HEK293T (cell line): ENCODE measurements at regions not wholly inside any gene's neighbourhood (a gene's known extent, or its start where the extent isn't known, plus 50 kb on each side); places are given as distances from the start of the nearest gene placed in this dataset.

Experiments used
- CTCF ChIA-PET: fragments of 350-600 bp; formaldehyde crosslinking; extraction: SDS; loops from one replicate; lab custom pipeline; 2021; ENCODE audit warnings: antibody characterized with exemption, inconsistent platforms; lab: Yijun Ruan, JAX
- POLR2A ChIA-PET: fragments of 350-600 bp; formaldehyde crosslinking; extraction: SDS; loops from one replicate; lab custom pipeline; 2020; ENCODE audit warnings: antibody characterized with exemption, inconsistent platforms; lab: Yijun Ruan, JAX
- DNase-seq: peaks from one replicate; pipeline ENCODE4 v3.0.0; 2012; ENCODE audit warnings: mixed read lengths; ENCODE audit errors: extremely low spot score
- ARNT ChIP-seq: fragments of 450-650 bp; IDR thresholded peaks from 2 replicates; pipeline ENCODE4 v1.6.1; 2017; ENCODE audit warnings: mild to moderate bottlenecking
- BHLHE40 ChIP-seq: fragments of 450-650 bp; IDR thresholded peaks from 2 replicates; pipeline ENCODE4 v1.6.1; 2016; ENCODE audit warnings: mild to moderate bottlenecking, moderate library complexity, borderline replicate concordance
- CTBP1 ChIP-seq: fragments of 450-650 bp; IDR thresholded peaks from 2 replicates; pipeline ENCODE4 v1.6.1; 2016; ENCODE audit warnings: borderline replicate concordance
- ELF4 ChIP-seq: fragments of 450-650 bp; IDR thresholded peaks from 2 replicates; pipeline ENCODE4 v1.6.1; 2017; ENCODE audit warnings: antibody characterized with exemption
- FOXA1 ChIP-seq: fragments of 450-650 bp; IDR thresholded peaks from 2 replicates; pipeline ENCODE4 v1.6.1; 2016; ENCODE audit warnings: mild to moderate bottlenecking
- FOXK2 ChIP-seq: fragments of 450-650 bp; IDR thresholded peaks from 2 replicates; pipeline ENCODE4 v1.6.1; 2016; ENCODE audit warnings: mild to moderate bottlenecking
- FOXM1 ChIP-seq: fragments of 450-650 bp; IDR thresholded peaks from 2 replicates; pipeline ENCODE4 v1.6.1; 2017; ENCODE audit warnings: mild to moderate bottlenecking, borderline replicate concordance
- HDGF ChIP-seq: fragments of 450-650 bp; IDR thresholded peaks from 2 replicates; pipeline ENCODE4 v1.6.1; 2017; ENCODE audit warnings: antibody characterized with exemption, borderline replicate concordance
- L3MBTL2 ChIP-seq: fragments of 450-650 bp; conservative IDR thresholded peaks from 2 replicates; pipeline ENCODE4 v1.6.1; 2016; ENCODE audit warnings: mild to moderate bottlenecking
- LEF1 ChIP-seq: fragments of 450-650 bp; IDR thresholded peaks from 2 replicates; pipeline ENCODE4 v1.6.1; 2017; ENCODE audit warnings: mild to moderate bottlenecking, borderline replicate concordance
- NFRKB ChIP-seq: fragments of 450-650 bp; IDR thresholded peaks from 2 replicates; pipeline ENCODE4 v1.6.1; 2016; ENCODE audit warnings: mild to moderate bottlenecking, moderate library complexity
- SP1 ChIP-seq: fragments of 450-650 bp; IDR thresholded peaks from 2 replicates; pipeline ENCODE4 v1.6.1; 2017
- SUZ12 ChIP-seq: fragments of 450-650 bp; IDR thresholded peaks from 2 replicates; pipeline ENCODE4 v1.6.1; 2016; ENCODE audit warnings: mild to moderate bottlenecking
- TARDBP ChIP-seq: fragments of 450-650 bp; IDR thresholded peaks from 2 replicates; pipeline ENCODE4 v1.6.1; 2016
- ZNF384 ChIP-seq: fragments of 450-650 bp; IDR thresholded peaks from 2 replicates; pipeline ENCODE4 v1.6.1; 2016
- TF ChIP-seq, protein P1 (sequence below): fragments of 450-650 bp; IDR thresholded peaks from 2 replicates; pipeline ENCODE4 v1.6.1; 2016

DNA sequence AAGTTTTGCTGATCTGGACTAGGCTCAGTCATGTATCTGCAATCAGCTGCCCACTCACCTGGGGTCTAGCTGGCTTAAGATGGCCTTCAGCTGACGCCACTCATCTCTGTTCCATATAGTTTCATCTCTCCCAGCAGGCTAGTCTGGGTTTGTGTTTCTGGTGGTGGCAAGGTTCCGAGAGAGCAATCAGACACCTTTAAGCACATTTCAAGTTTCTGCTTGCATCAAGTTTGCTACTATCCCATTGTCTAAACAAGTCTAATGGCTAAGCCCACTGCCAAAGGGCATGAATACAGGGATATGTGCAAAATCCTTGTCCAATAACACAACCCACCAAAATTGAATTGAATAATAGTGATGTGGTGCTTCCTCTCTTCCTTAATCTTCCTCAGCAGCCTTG lies 251.7 kb downstream of the PIK3R1 start:
- TF ChIP-seq L3MBTL2 (no peak), CTBP1 (no peak), FOXA1 (no peak), FOXK2 (no peak), ELF4 (no peak), LEF1 (no peak), ARNT (no peak), NFRKB (no peak), BHLHE40 (no peak), SUZ12 (no peak), HDGF (no peak), SP1 (no peak), FOXM1 (no peak), TARDBP (no peak), ZNF384 (no peak)
- TF ChIP-seq, protein P1, sequence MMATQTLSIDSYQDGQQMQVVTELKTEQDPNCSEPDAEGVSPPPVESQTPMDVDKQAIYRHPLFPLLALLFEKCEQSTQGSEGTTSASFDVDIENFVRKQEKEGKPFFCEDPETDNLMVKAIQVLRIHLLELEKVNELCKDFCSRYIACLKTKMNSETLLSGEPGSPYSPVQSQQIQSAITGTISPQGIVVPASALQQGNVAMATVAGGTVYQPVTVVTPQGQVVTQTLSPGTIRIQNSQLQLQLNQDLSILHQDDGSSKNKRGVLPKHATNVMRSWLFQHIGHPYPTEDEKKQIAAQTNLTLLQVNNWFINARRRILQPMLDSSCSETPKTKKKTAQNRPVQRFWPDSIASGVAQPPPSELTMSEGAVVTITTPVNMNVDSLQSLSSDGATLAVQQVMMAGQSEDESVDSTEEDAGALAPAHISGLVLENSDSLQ, result no peak
- CTCF ChIA-PET, result no interaction called here
- POLR2A ChIA-PET, result no interaction called here

DNA sequence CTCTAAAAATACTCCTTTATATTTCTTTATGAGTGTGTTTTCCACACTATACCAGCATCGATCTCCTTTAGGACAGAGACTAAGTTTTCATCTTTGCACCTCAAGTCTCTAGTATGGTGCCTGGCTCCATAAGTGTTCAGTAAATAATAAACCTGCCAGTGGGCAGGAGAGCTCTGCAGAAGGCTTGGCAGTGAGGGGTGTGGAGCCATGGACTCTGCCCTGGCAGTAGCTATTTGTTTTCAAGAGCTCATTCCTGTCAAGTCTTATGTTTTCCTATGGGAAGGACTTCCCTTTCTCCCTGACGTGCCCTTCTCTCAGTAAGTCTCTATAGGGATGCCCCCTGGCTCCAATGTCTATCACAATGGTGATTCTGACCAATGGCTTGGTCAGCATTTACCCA lies 252.2 kb downstream of the PIK3R1 start:
- ChIA-PET POLR2A (no interaction called here), CTCF (no interaction called here)
- TF ChIP-seq, protein P1, result no peak
- TF ChIP-seq L3MBTL2 (no peak), FOXA1 (no peak), CTBP1 (no peak), SUZ12 (no peak), ELF4 (no peak)
- DNase-seq, result no peak

More for the DNA sequence above, 251.7 kb downstream of the PIK3R1 start:
- no peak for DNase-seq

DNA sequence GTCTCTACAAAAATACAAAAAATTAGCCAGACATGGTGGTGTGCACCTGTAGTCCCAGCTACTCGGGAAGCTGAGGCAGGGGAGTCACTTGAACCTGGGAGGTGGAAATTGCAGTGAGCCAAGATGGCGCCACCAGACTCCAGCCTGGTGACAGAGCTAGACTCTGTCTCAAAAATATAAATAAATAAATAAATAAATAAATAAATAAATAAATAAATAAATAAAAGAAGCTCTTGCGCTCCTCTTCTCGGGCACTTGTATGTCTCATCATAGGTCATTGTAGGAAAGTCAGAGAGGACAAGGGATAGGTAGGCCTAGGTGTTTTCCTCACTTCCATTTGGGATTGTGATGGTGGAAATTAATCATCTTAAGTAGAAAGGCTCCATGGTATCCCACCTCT lies 252.8 kb downstream of the PIK3R1 start:
- TF ChIP-seq FOXM1 (no peak), BHLHE40 (no peak), L3MBTL2 (no peak), ZNF384 (no peak), SUZ12 (no peak), FOXA1 (no peak), CTBP1 (no peak), LEF1 (no peak), FOXK2 (no peak), TARDBP (no peak), ELF4 (no peak), ARNT (no peak), HDGF (no peak), SP1 (no peak), NFRKB (no peak)
- TF ChIP-seq, protein P1, result no peak
- POLR2A ChIA-PET, result no interaction called here
- DNase-seq, result no peak
- CTCF ChIA-PET, result no interaction called here

DNA sequence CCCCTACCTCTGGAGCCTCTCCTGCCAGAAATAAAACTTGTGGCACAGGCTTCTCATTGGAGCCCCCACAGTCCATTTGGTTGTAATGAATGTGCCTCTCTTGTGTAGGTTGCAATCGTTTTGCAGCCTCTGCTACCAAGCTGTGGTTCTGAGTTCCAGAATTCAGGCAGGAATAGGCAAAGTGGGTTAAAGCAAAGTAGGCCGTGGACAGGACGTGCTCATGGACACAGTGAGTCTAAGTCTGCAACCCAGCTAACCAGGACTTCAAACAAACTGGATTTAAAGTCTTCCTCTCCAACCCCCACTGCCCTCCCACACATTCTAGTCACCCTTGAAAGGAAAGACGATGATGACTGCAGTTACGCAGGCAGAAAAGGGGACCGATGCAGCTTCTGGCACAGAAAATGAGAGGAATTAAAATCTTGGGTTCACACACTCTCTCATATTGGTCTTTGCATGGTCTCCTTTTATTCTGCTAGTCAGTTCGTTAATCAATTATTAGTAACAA lies 260.0 kb downstream of the PIK3R1 start:
- POLR2A ChIA-PET, result no interaction called here
- DNase-seq, result no peak
- CTCF ChIA-PET, result no interaction called here
- TF ChIP-seq ELF4 (no peak), NFRKB (no peak), SUZ12 (no peak), LEF1 (no peak), HDGF (no peak), L3MBTL2 (no peak), ARNT (no peak), SP1 (no peak), FOXA1 (no peak), TARDBP (no peak)
- TF ChIP-seq, protein P1, result no peak

DNA sequence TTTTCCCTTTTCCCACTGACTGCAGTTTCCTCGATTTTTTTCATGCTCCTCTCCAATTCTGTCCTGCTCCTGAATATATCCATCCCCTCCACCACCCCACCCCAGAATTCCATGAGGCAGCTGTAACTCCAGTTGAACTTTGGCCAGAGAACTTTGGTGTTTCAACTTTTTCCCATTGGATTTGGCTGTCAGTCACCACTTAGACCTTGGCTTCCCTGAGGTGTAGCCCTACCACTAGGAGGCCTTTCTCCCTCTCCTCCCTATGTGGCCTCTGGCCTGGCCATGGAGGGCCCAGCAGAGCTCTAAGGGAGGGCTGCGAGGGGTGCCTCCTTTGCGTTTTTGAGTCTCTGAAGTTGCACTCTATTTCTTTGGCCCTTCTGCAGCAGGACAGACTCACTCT lies 261.3 kb downstream of the PIK3R1 start:
- CTCF ChIA-PET, result no interaction called here

More for the DNA sequence above, 261.3 kb downstream of the PIK3R1 start:
- DNase-seq, result no peak
- TF ChIP-seq FOXK2 (no peak), FOXM1 (no peak), BHLHE40 (no peak)
- TF ChIP-seq, protein P1, result peak; percentile 51
- POLR2A ChIA-PET, result no interaction called here
